Fibroblast of lung (primary cell): ENCODE measurements at regions not wholly inside any gene's neighbourhood (a gene's known extent, or its start where the extent isn't known, plus 50 kb on each side); places are given as distances from the start of the nearest gene placed in this dataset.

ENCODE experiments used
- DNase-seq, 2 donors: peaks; one replicate each; pipeline versions ENCODE4 v3.0.0 to v3.0.0-alpha.2; 2010; ENCODE audit warnings: low read depth in 2 of 2
- H2AFZ ChIP-seq: 2 replicates; pipeline ENCODE4 v1.5.1; 2012; ENCODE audit warnings: low read length, control low read depth, inconsistent platforms
- H3K27ac ChIP-seq: 2 replicates; pipeline ENCODE4 v1.5.1; 2011; ENCODE audit warnings: low read length, control low read depth; ENCODE audit not compliant: insufficient read depth
- H3K27me3 ChIP-seq: 2 replicates; pipeline ENCODE4 v1.5.1; 2011; ENCODE audit warnings: mild to moderate bottlenecking, low read length; ENCODE audit not compliant: control insufficient read depth, insufficient read depth
- H3K36me3 ChIP-seq: 2 replicates; pipeline ENCODE4 v1.5.1; 2011; ENCODE audit warnings: low read length; ENCODE audit not compliant: control insufficient read depth, insufficient read depth
- H3K4me1 ChIP-seq: 2 replicates; pipeline ENCODE4 v1.5.1; 2011; ENCODE audit warnings: low read length; ENCODE audit not compliant: control insufficient read depth, insufficient read depth; ENCODE audit errors: extremely low read depth
- H3K4me2 ChIP-seq: 2 replicates; pipeline ENCODE4 v1.5.1; 2011; ENCODE audit warnings: low read length, control low read depth; ENCODE audit not compliant: insufficient read depth; ENCODE audit errors: extremely low read depth
- H3K4me3 ChIP-seq, 4 experiments: fragments of 200-600 bp in 1 of 4; sonication (generic) in 1 of 4; replicated peaks in 1 of 4; 2 replicates each; pipeline ENCODE4 v1.5.1; 2011 to 2016; ENCODE audit warnings: low read length in 4 of 4, low read depth in 3 of 4, mild to moderate bottlenecking in 3 of 4, control low read depth in 2 of 4, inconsistent platforms in 1 of 4, mixed read lengths in 1 of 4; ENCODE audit not compliant: insufficient read depth in 1 of 4; ENCODE audit errors: control extremely low read depth in 1 of 4
- H3K79me2 ChIP-seq: 2 replicates; pipeline ENCODE4 v1.5.1; 2012; ENCODE audit warnings: mild to moderate bottlenecking, low read length, inconsistent platforms; ENCODE audit not compliant: control insufficient read depth, insufficient read depth
- H3K9ac ChIP-seq: 2 replicates; pipeline ENCODE4 v1.5.1; 2011; ENCODE audit warnings: mild to moderate bottlenecking, low read length, control low read depth; ENCODE audit not compliant: insufficient read depth
- H3K9me3 ChIP-seq: 2 replicates; pipeline ENCODE4 v1.5.1; 2012; ENCODE audit warnings: low read depth, low read length; ENCODE audit not compliant: control insufficient read depth, insufficient read depth
- H4K20me1 ChIP-seq: 2 replicates; pipeline ENCODE4 v1.5.1; 2011; ENCODE audit warnings: low read length; ENCODE audit not compliant: control insufficient read depth, insufficient read depth; ENCODE audit errors: extremely low read depth
- CTCF ChIP-seq, 2 donors: IDR thresholded peaks in 1 of 2; conservative IDR thresholded peaks in 1 of 2; 1 replicate in 1 of 2; 2 replicates in 1 of 2; pipeline ENCODE4 v1.5.1; 2011 to 2012; ENCODE audit warnings: low read length in 2 of 2, control low read depth in 1 of 2, inconsistent platforms in 1 of 2, low read depth in 1 of 2, mild to moderate bottlenecking in 1 of 2
- EZH2 ChIP-seq: IDR thresholded peaks from 2 replicates; pipeline ENCODE4 v1.5.1; 2012; ENCODE audit warnings: low read length, control low read depth, mild to moderate bottlenecking; ENCODE audit errors: missing control alignments

- Histone ChIP-seq H3K36me3 (no peaks in the 10 kb centered on the region), H3K79me2 (no peaks in the 10 kb centered on the region), H4K20me1 (no peaks in the 10 kb centered on the region), H3K9ac (no peak overlapping the region), H3K4me2 (no peak overlapping the region), H2AFZ (no peak overlapping the region), H3K27ac (no peak overlapping the region), H3K27me3 (no peaks in the 10 kb centered on the region), H3K9me3 (no peaks in the 10 kb centered on the region), H3K4me3 (no peak overlapping the region), H3K4me1 (no peaks in the 10 kb centered on the region)
- DNase-seq, result no peak
- TF ChIP-seq CTCF (conservative IDR thresholded peaks at IDR 0.05 in 1 of 2, IDR thresholded peaks at IDR 0.05 in 1 of 2; ENCODE audit: low read depth in 1 of 2, low read length in 2 of 2) (no peak), EZH2 (no peak)
Measured at GRCh38 chr9:31321256-31321655, 1063.2 kb upstream of the ACO1 start.

GRCh38 chr9:31321686-31322085 is 1062.8 kb upstream of the ACO1 start:
- no peaks in the 10 kb centered on the region for H3K9me3 ChIP-seq
- H3K27me3 ChIP-seq, result no peaks in the 10 kb centered on the region
- no peak overlapping the region for H3K4me2 ChIP-seq
- TF ChIP-seq CTCF (conservative IDR thresholded peaks at IDR 0.05 in 1 of 2, IDR thresholded peaks at IDR 0.05 in 1 of 2; ENCODE audit: low read depth in 1 of 2, low read length in 2 of 2) (no peak), EZH2 (no peak)
- H3K79me2 ChIP-seq, result no peaks in the 10 kb centered on the region
- H3K27ac ChIP-seq, result no peak overlapping the region
- H3K4me3 ChIP-seq, result no peak overlapping the region
- H3K36me3 ChIP-seq, result no peaks in the 10 kb centered on the region
- H4K20me1 ChIP-seq, result no peaks in the 10 kb centered on the region
- H2AFZ ChIP-seq, result no peak overlapping the region
- H3K9ac ChIP-seq, result no peak overlapping the region
- H3K4me1 ChIP-seq, result no peaks in the 10 kb centered on the region
- no peak for DNase-seq

GRCh38 chr9:31323726-31324444 is 1060.6 kb upstream of the ACO1 start:
- TF ChIP-seq EZH2, result no peak
- no peak for TF ChIP-seq CTCF (conservative IDR thresholded peaks at IDR 0.05 in 1 of 2, IDR thresholded peaks at IDR 0.05 in 1 of 2; ENCODE audit: low read depth in 1 of 2, low read length in 2 of 2)

More at GRCh38 chr9:31323726-31324444, 1060.6 kb upstream of the ACO1 start:
- H3K36me3 ChIP-seq, result no peaks in the 10 kb centered on the region
- no peak overlapping the region for H2AFZ ChIP-seq
- no peak overlapping the region for H3K27ac ChIP-seq
- no peak overlapping the region for H3K9ac ChIP-seq
- H3K4me3 ChIP-seq, result no peak overlapping the region
- no peak for DNase-seq
- no peaks in the 10 kb centered on the region for H3K4me1 ChIP-seq
- H3K9me3 ChIP-seq, result no peaks in the 10 kb centered on the region
- no peaks in the 10 kb centered on the region for H3K79me2 ChIP-seq
- H4K20me1 ChIP-seq, result no peaks in the 10 kb centered on the region
- no peaks in the 10 kb centered on the region for H3K27me3 ChIP-seq
- H3K4me2 ChIP-seq, result no peak overlapping the region
